A549 (cell line): ENCODE measurements at regions not wholly inside any gene's neighbourhood (a gene's known extent, or its start where the extent isn't known, plus 50 kb on each side); places are given as distances from the start of the nearest gene placed in this dataset.

Experiments used
- ATAC-seq, 2 experiments: fragments of 200-7000 bp in 1 of 2; fragments of >200 bp in 1 of 2; cut with Nextera tagmentation in 1 of 2; cut with Tn5 transposase in 1 of 2; 3 replicates each; pipeline versions ENCODE4 v1.8.0 to v1.9.1; 2018 to 2020; ENCODE audit warnings: mild to moderate bottlenecking in 1 of 2, moderate library complexity in 1 of 2
- CTCF ChIA-PET: fragments of 300-600 bp; sonication (Branson Sonifier 250); formaldehyde crosslinking; extraction: SDS; loops from one replicate; lab custom pipeline; 2021; ENCODE audit warnings: antibody characterized with exemption, inconsistent platforms; lab: Yijun Ruan, JAX
- POLR2A ChIA-PET: fragments of 350-600 bp; formaldehyde crosslinking; extraction: SDS; loops from one replicate; lab custom pipeline; 2021; ENCODE audit warnings: antibody characterized with exemption, inconsistent platforms; lab: Yijun Ruan, JAX
- DNase-seq, 2 experiments: peaks; one replicate each; pipeline versions ENCODE4 v3.0.0 to v3.0.0-alpha.2; 2011 to 2016; ENCODE audit warnings: low read depth in 1 of 2, low spot score in 1 of 2
- FAIRE-seq: peaks from 2 replicates; lab custom pipeline; 2011; peaks lifted over from hg19 to GRCh38; lab: Jason Lieb, UNC
- H3K27ac ChIP-seq, 2 experiments: fragments of >200 bp; sonication (Bioruptor Twin); formaldehyde crosslinking; 3 replicates each; pipeline ENCODE4 v1.5.1; 2016 to 2017
- H3K4me1 ChIP-seq: fragments of >200 bp; sonication (Bioruptor Twin); formaldehyde crosslinking; 3 replicates; pipeline ENCODE4 v1.6.1; 2016
- H3K4me2 ChIP-seq: fragments of >200 bp; sonication (Bioruptor Twin); formaldehyde crosslinking; 3 replicates; pipeline ENCODE4 v1.6.1; 2016
- H3K4me3 ChIP-seq: fragments of >200 bp; sonication (Bioruptor Twin); formaldehyde crosslinking; 3 replicates; pipeline ENCODE4 v1.5.1; 2016
- H3K9me3 ChIP-seq: fragments of >200 bp; sonication (Bioruptor Twin); formaldehyde crosslinking; 3 replicates; pipeline ENCODE4 v1.6.1; 2016
- CBX2 ChIP-seq: fragments of 200-600 bp; sonication (generic); IDR thresholded peaks from 2 replicates; pipeline ENCODE4 v1.6.1; 2016; ENCODE audit warnings: low read depth, mild to moderate bottlenecking, borderline replicate concordance
- EHF ChIP-seq: fragments of 250-450 bp; sonication (Bioruptor Pico); IDR thresholded peaks from 2 replicates; pipeline ENCODE4 v1.5.0; 2020; ENCODE audit warnings: mild to moderate bottlenecking
- EP300 ChIP-seq, 2 experiments: fragments of >200 bp; sonication (Bioruptor Twin); formaldehyde crosslinking; IDR thresholded peaks; 2 replicates in 1 of 2; 3 replicates in 1 of 2; pipeline ENCODE4 v1.6.1; 2016 to 2017
- ESRRA ChIP-seq: fragments of 150-350 bp; IDR thresholded peaks from 2 replicates; pipeline ENCODE4 v1.6.1; 2014; ENCODE audit warnings: mild to moderate bottlenecking, low read length, borderline replicate concordance
- JUN ChIP-seq, 2 experiments: fragments of >200 bp; sonication (Bioruptor Twin); formaldehyde crosslinking; IDR thresholded peaks; 2 replicates in 1 of 2; 3 replicates in 1 of 2; pipeline ENCODE4 v1.6.1; 2016 to 2017
- MAFK ChIP-seq: fragments of 450-650 bp; IDR thresholded peaks from 2 replicates; pipeline ENCODE4 v1.6.1; 2014; ENCODE audit not compliant: partially characterized antibody
- MAZ ChIP-seq: fragments of 150-350 bp; IDR thresholded peaks from 2 replicates; pipeline ENCODE4 v1.6.1; 2014; ENCODE audit warnings: antibody characterized with exemption, low read depth, low read length, borderline replicate concordance
- NFE2L2 ChIP-seq: fragments of 150-350 bp; conservative IDR thresholded peaks from 2 replicates; pipeline ENCODE4 v1.6.1; 2014; ENCODE audit warnings: low read length
- PHF8 ChIP-seq: fragments of 200-600 bp; sonication (generic); IDR thresholded peaks from 2 replicates; pipeline ENCODE4 v1.6.1; 2016; ENCODE audit warnings: low read depth, mild to moderate bottlenecking, antibody characterized with exemption, moderate library complexity, borderline replicate concordance
- POLR2A ChIP-seq: IDR thresholded peaks from 2 replicates; pipeline ENCODE4 v1.6.1; 2012; ENCODE audit warnings: mild to moderate bottlenecking, low read length
- POLR2AphosphoS2 ChIP-seq: conservative IDR thresholded peaks from 2 replicates; pipeline ENCODE4 v1.6.1; 2012; ENCODE audit warnings: low read length, improper control_type of control experiment, inconsistent platforms
- RAD21 ChIP-seq, 2 experiments: fragments of >200 bp in 1 of 2; sonication (Bioruptor Twin) in 1 of 2; formaldehyde crosslinking in 1 of 2; IDR thresholded peaks in 1 of 2; conservative IDR thresholded peaks in 1 of 2; 2 replicates in 1 of 2; 3 replicates in 1 of 2; pipeline ENCODE4 v1.6.1; 2012 to 2018; ENCODE audit warnings: inconsistent platforms in 1 of 2
- TFCP2L1 ChIP-seq: fragments of 250-450 bp; sonication (Bioruptor Pico); IDR thresholded peaks from 2 replicates; pipeline ENCODE4 v1.5.0; 2021; ENCODE audit warnings: mild to moderate bottlenecking
- ZSCAN20 ChIP-seq: fragments of 250-450 bp; sonication (Bioruptor Pico); IDR thresholded peaks from 2 replicates; pipeline ENCODE4 v1.8.0; 2022; ENCODE audit warnings: mild to moderate bottlenecking, moderate library complexity
- WGBS: methylation state at CpG from one replicate; pipeline ENCODE4 v1.1.6; 2017; ENCODE audit errors: missing lambda C conversion rate; 5-methylcytosine and 5-hydroxymethylcytosine counted together
- TF ChIP-seq, protein P1 (sequence below): fragments of 200-600 bp; sonication (generic); IDR thresholded peaks from 2 replicates; pipeline ENCODE4 v1.6.1; 2016; ENCODE audit warnings: antibody characterized with exemption, mild to moderate bottlenecking, moderate library complexity
- TF ChIP-seq, protein P2 (sequence below): fragments of >200 bp; sonication (Bioruptor Twin); formaldehyde crosslinking; IDR thresholded peaks from 3 replicates; pipeline ENCODE4 v1.6.1; 2016
- TF ChIP-seq, protein P3 (sequence below): fragments of 150-350 bp; IDR thresholded peaks from 2 replicates; pipeline ENCODE4 v1.6.1; 2014; ENCODE audit warnings: low read depth, mild to moderate bottlenecking, low read length
- TF ChIP-seq, protein P4 (sequence below): fragments of 250-450 bp; sonication (Bioruptor Pico); IDR thresholded peaks from 2 replicates; pipeline ENCODE4 v1.5.0; 2021; ENCODE audit warnings: mild to moderate bottlenecking, moderate library complexity, borderline replicate concordance

- H3K4me1 ChIP-seq, result peaks cover 8% of the 10 kb centered on the region; the same call in 1 of the 3 replicates
- H3K4me3 ChIP-seq, result peak overlapping the region; percentile 71
- peak; percentile 66 to 95 for DNase-seq
- peak; percentile 94 to 95 for ATAC-seq
- peak overlapping the region; percentile 87 for H3K4me2 ChIP-seq
- FAIRE-seq, result no peak
- CTCF ChIA-PET, result interaction anchor here (0.7 to 5.1 kb wide), 6 partner anchors 23 to 276 kb away, joined by 3 to 57 read pairs (median 4); no protein-coding TSS in a partner anchor
- peak; percentile 59 for TF ChIP-seq POLR2A
- TF ChIP-seq, protein P1, sequence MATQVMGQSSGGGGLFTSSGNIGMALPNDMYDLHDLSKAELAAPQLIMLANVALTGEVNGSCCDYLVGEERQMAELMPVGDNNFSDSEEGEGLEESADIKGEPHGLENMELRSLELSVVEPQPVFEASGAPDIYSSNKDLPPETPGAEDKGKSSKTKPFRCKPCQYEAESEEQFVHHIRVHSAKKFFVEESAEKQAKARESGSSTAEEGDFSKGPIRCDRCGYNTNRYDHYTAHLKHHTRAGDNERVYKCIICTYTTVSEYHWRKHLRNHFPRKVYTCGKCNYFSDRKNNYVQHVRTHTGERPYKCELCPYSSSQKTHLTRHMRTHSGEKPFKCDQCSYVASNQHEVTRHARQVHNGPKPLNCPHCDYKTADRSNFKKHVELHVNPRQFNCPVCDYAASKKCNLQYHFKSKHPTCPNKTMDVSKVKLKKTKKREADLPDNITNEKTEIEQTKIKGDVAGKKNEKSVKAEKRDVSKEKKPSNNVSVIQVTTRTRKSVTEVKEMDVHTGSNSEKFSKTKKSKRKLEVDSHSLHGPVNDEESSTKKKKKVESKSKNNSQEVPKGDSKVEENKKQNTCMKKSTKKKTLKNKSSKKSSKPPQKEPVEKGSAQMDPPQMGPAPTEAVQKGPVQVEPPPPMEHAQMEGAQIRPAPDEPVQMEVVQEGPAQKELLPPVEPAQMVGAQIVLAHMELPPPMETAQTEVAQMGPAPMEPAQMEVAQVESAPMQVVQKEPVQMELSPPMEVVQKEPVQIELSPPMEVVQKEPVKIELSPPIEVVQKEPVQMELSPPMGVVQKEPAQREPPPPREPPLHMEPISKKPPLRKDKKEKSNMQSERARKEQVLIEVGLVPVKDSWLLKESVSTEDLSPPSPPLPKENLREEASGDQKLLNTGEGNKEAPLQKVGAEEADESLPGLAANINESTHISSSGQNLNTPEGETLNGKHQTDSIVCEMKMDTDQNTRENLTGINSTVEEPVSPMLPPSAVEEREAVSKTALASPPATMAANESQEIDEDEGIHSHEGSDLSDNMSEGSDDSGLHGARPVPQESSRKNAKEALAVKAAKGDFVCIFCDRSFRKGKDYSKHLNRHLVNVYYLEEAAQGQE, result no peak
- TF ChIP-seq NFE2L2, result no peak
- no peak for TF ChIP-seq ESRRA
- TF ChIP-seq, protein P2, sequence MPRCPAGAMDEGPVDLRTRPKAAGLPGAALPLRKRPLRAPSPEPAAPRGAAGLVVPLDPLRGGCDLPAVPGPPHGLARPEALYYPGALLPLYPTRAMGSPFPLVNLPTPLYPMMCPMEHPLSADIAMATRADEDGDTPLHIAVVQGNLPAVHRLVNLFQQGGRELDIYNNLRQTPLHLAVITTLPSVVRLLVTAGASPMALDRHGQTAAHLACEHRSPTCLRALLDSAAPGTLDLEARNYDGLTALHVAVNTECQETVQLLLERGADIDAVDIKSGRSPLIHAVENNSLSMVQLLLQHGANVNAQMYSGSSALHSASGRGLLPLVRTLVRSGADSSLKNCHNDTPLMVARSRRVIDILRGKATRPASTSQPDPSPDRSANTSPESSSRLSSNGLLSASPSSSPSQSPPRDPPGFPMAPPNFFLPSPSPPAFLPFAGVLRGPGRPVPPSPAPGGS, result 0 out of 3 replicates have a peak, but pooled peaks have one; percentile 46
- no peak for TF ChIP-seq TFCP2L1
- TF ChIP-seq, protein P3, sequence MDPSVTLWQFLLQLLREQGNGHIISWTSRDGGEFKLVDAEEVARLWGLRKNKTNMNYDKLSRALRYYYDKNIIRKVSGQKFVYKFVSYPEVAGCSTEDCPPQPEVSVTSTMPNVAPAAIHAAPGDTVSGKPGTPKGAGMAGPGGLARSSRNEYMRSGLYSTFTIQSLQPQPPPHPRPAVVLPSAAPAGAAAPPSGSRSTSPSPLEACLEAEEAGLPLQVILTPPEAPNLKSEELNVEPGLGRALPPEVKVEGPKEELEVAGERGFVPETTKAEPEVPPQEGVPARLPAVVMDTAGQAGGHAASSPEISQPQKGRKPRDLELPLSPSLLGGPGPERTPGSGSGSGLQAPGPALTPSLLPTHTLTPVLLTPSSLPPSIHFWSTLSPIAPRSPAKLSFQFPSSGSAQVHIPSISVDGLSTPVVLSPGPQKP, result no peak
- TF ChIP-seq POLR2AphosphoS2, result no peak
- TF ChIP-seq EHF (CRISPR knock-in tag), result no peak
- TF ChIP-seq EP300 (IDR thresholded peaks at IDR 0.05), result no peak
- TF ChIP-seq JUN (IDR thresholded peaks at IDR 0.05), result peak; percentile 49 to 67; a peak in 3 of 5 replicates
- no peak for TF ChIP-seq CBX2
- no peak for TF ChIP-seq MAZ
- TF ChIP-seq MAFK, result no peak
- peak; percentile 39; the same call in 1 of the 2 replicates for TF ChIP-seq PHF8
- TF ChIP-seq RAD21 (conservative IDR thresholded peaks at IDR 0.05 in 1 of 2, IDR thresholded peaks at IDR 0.05 in 1 of 2), result no peak
- no peak for TF ChIP-seq ZSCAN20
- TF ChIP-seq, all 56 proteins: peak for 4
- POLR2A ChIA-PET, result interaction anchor here (0.5 to 2.6 kb wide), 12 partner anchors 19 to 935 kb away, joined by 3 to 25 read pairs (median 3); partner anchors contain the start of gene IRF2
- under 1% methylated on average over 16 of the region's 29 CpGs for whole genome bisulfite sequencing
- Histone ChIP-seq H3K27ac (peak overlapping the region; percentile 90 to 93), H3K9me3 (no peaks in the 10 kb centered on the region)
Observed at GRCh38 chr4:184537269-184538022, 63.1 kb upstream of the IRF2 start.

- FAIRE-seq, result no peak
- H3K4me1 ChIP-seq, result peaks cover 8% of the 10 kb centered on the region; the same call in 1 of the 3 replicates
- 26% methylated on average over 5 of the region's 5 CpGs for WGBS
- ATAC-seq, result no peak
- H3K4me2 ChIP-seq, result peak overlapping the region; percentile 87
- POLR2A ChIA-PET, result interaction anchor here (0.5 to 2.6 kb wide), 4 partner anchors 49 to 273 kb away, joined by 3 to 25 read pairs (median 14); partner anchors contain the start of gene IRF2
- DNase-seq, result no peak
- TF ChIP-seq, protein P2, result peak; percentile 44; the same call in 1 of the 3 replicates
- TF ChIP-seq, protein P4, sequence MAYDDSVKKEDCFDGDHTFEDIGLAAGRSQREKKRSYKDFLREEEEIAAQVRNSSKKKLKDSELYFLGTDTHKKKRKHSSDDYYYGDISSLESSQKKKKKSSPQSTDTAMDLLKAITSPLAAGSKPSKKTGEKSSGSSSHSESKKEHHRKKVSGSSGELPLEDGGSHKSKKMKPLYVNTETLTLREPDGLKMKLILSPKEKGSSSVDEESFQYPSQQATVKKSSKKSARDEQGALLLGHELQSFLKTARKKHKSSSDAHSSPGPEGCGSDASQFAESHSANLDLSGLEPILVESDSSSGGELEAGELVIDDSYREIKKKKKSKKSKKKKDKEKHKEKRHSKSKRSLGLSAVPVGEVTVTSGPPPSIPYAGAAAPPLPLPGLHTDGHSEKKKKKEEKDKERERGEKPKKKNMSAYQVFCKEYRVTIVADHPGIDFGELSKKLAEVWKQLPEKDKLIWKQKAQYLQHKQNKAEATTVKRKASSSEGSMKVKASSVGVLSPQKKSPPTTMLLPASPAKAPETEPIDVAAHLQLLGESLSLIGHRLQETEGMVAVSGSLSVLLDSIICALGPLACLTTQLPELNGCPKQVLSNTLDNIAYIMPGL, result no peak
- CTCF ChIA-PET, result interaction anchor here (0.7 to 5.1 kb wide), 6 partner anchors 22 to 275 kb away, joined by 3 to 57 read pairs (median 4); no protein-coding TSS in a partner anchor
- no peaks in the 10 kb centered on the region for H3K9me3 ChIP-seq
- H3K4me3 ChIP-seq, result peak overlapping the region; percentile 71
- peak overlapping the region; percentile 90 to 93 for H3K27ac ChIP-seq
Observed at GRCh38 chr4:184536881-184537248, 62.5 kb upstream of the IRF2 start.
